Hepatic stellate cell (primary cell): ENCODE measurements at regions not wholly inside any gene's neighbourhood (a gene's known extent, or its start where the extent isn't known, plus 50 kb on each side); places are given as distances from the start of the nearest gene placed in this dataset.
"Not testable (repeated sequence)": the region's sequence is repeated elsewhere in the genome, so short reads cannot be mapped to it uniquely, and the experiment has no call there.

ENCODE experiments used
- DNase-seq: peaks from one replicate; pipeline ENCODE4 v3.0.0; 2011; ENCODE audit warnings: low spot score

DNA sequence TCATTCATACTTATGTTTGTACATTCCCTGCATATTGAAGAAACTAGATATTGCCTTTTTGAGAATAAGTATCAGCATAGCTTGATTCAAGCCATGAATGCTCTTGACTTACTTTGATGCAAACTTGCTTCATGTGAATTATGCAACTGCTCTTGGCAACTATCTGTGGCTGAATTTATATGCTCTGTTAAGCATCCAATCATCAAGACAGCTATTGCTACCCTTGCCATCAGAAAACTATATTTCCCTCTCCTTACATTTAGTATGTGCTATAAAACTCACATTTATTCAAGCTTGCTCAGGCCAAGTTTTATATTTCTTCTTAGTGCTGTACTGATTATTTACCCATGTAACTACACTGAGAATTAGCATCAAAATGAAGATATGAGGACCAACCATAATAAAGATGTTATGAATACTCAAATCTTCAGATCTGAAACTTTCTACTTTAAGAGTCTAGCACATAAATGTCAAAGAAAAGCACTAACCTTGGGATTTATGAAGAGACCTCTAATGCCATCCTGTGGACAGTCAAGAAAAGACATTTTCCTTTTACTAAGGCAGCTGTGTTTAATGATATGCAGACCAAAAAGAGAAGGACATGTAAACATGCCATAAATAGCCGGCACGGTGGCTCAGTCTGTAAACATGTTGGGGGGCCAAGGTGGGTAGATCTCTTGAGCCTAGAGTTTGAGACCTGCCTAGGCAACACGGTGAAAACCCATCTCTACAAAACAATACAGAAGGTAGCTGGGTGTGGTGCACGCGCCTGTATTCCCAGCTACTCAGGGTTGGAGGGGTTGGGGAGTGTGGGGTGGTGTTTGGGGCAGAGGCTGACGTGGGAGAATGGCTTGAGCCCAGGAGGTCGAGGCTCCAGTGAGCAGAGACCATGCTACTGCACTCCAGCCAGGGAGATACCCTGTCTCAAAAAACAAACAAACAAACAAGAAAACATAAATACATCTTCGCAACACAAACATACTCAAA is 267.0 kb upstream of the TYRP1 start:
- DNase-seq: no peak

DNA sequence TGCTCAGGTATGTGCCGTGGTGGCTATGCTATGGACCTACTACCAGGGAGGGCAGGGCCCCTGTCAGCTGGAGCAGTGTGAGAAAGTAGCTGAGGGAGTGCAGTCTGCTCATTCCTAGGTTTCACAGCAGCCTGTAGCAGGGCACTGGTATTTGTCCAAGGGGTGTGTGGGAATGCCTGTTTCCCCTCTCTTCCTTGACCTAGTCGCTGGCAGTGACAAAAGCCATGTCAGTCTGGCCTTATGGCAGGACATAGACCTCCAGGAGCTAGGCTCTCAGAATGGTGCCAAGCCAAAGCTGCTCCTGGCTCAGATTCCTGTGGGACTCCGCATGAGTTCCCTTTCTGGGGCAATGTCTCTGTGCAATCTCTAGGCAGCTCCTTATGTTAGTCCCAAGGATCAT is 253.9 kb upstream of the TYRP1 start:
- no peak for DNase-seq

GRCh38 chr9:12441080-12441479 is 252.1 kb upstream of the TYRP1 start:
- not testable (repeated sequence) for DNase-seq

- DNase-seq: no peak
These were observed 251.7 kb upstream of the TYRP1 start for GRCh38 chr9:12441506-12441905.

DNA sequence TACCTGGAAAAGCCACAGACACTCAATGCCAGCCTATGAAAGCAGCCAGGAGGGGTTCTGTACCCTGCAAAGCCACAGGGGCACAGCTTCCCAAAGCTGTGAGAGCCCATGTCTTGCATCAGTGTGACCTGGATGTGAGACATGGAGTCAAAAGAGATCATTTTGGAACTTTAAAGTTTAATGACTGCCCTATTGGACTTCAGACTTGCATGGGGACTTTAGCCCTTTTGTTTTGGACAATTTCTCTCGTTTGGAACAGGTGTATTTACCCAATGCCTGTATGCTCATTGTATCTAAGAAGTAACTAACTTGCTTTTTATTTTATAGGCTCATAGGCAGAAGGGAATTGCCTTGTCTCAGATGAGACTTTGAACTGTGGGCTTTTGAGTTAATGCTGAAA is 244.9 kb upstream of the TYRP1 start:
- no peak for DNase-seq

DNA sequence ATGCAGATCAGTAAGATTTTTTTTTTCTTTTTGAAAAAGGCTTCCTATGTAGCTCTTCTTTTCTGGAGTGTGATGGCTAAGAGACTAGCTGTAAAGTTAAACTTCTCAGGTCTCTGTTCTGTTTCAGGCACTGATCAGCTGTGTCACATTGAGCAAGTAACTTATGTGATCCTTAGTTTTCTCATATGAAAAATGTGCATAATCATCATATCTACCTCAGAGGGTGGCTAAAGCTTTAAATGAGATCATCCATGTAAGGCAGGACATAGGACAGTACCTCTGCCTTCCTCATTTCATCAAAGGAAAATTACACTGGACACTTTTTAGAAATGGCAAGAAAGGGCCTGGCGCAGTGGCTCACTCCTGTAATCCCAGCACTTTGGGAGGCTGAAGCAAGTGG is 235.9 kb upstream of the TYRP1 start:
- DNase-seq: no peak

GRCh38 chr9:12461763-12462460 is 231.3 kb upstream of the TYRP1 start:
- DNase-seq: no peak

- no peak for DNase-seq
These were observed 230.3 kb upstream of the TYRP1 start for GRCh38 chr9:12462861-12463260.

DNA sequence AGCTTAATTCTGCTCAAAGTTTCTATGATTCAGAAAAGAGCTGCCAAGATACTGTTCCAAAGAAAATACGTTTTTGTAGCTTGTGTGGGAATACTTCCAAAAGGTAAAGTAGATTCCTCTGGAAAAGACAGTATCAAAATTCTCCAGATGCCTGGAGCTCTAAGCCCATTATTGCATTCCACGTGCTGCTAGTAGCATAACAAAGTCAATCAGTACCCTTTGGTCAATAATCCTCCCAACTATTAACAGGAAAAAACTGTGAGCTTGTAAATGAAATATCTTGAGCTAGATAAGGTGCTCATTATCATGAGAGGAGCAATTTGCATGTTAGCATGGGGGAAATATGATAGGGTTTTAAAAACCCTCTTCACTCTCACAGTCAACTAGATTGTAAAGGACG is 229.5 kb upstream of the TYRP1 start:
- DNase-seq: no peak

- no peak for DNase-seq
These were observed 228.8 kb upstream of the TYRP1 start for GRCh38 chr9:12464400-12464799.

GRCh38 chr9:12464910-12465512 is 228.2 kb upstream of the TYRP1 start:
- no peak for DNase-seq

DNA sequence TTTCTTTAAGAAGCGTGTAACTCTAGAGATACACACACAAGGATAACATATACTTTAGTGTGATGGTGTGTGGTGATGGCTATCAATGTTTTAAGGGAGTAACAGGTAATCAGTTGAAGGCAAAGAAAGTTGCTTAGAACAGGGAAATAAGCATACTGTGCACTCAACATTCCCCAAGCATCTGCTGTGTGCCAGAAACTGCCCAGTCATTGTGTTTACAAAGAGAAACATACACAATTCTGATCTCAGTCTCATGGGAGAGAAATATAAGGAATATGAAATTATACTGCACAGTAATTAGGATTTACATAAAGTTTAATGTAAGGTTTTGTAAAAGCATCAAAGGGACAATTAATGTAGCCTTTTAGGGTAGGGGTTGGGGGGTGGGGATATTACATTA is 224.1 kb upstream of the TYRP1 start:
- no peak for DNase-seq

DNA sequence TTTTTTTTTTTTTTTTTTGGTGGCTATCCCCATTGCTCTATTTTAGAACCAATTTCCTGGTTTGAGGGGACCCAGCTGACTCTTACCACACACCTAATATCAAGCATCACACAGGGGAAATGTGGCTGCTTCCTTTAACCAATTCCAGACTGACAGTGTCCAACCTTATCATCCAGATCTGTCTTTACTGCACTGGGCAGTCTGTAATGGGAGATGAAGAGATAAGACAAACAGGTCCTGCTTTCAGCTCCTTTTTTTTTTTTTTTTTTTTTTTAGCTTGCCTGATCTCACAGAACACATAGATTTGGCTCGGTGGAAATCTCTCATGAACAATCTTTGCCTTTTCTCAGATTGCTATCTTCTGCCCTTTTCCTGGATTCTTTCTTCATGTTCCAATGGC is 198.8 kb upstream of the TYRP1 start:
- no peak for DNase-seq

GRCh38 chr9:12497790-12498189 is 195.4 kb upstream of the TYRP1 start:
- DNase-seq: no peak

DNA sequence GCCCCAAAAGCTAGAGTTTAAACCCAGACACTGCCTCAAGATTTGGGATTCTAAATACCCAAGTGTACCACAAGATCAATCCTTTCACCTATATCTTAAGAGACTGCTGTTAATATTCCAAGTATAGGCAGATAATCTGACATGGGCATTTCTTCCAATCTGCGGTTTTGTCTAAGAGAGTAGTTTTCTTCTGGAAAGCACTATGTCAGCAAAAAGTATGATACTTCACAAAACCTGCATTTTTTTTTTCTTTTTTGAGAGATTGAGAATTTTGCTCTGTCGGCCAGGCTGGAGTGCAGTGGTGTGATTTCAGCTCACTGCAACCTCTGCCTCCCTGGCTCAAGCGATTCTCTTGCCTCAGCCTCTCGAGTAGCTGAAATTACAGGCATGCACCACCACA is 190.7 kb upstream of the TYRP1 start:
- no peak for DNase-seq

DNA sequence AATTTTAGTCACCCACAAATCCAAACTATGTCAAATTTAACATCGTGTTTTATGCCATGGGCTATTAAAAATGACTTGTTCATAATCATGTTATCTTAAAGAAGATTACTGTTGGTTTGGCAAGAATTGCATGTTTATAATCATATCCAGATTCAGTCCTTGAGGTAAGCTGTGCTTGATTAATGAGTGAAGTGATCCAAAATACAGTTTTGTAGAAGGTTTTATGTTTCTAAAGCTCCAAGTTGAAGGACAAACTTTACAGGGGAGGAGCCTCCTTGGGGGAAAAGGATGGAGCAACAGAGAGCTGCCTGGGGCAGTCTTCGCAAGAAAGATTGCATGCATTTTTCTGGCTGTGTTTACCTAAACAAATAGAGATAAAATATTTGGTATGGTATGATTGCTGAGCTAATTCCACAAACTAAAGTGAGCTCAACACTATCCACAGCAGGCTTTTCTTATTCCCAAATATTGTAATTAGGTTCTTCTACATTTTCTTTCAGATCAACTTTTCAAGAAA is 189.5 kb upstream of the TYRP1 start:
- no peak for DNase-seq

DNA sequence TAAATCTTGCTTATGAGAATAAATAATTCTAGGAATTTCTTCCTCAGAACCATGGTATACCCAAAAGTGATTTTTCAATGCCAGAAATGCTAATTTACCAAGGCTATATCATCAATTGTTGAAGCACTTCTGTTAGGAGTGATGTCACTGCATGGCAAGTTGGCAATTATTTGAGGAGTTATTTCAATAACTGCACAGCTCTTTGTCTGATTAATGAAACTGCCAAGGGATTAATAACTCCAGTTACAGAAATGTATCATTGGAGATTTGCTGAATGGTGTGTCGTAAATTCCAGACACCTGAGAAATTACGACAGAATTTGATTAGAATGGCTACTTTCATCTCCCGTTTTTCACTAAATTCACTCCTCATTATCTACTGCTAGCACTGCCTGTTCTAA is 182.6 kb upstream of the TYRP1 start:
- DNase-seq: no peak

DNA sequence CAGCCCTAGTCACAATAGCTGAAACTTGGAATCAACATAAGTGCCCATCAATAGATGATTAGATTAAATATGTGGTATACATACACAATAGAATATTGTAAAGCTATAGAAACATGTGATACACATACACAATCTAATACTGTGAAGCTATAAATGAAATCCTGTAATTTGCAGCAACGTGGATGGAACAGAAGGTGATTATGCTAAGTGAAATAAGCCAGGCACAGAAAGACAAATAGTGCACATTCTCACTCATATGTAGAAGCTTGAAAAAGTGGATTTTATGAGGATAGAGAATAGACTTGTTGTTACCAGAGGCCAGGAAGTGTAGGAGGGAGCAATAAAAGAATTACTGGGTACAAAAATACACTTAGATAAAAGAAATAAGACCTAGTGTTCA is 181.5 kb upstream of the TYRP1 start:
- DNase-seq: no peak

DNA sequence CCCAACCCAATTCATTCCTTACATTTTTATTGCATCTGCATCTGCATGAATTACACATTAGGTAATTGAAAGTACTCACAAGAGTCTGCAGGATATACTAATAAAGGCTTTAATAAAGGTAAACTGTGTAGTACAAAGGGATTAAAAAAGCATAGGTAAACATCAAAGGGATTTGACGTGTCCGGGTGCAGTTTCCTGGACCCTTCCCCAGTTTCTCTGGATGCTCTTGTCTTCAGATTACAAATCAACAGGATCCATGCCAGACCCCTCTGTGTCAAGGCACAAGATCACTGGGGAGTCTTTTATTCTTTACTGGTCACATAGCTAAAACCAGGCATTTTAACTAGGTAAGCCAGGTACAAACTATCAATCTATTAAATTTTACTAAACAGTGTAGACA is 177.2 kb upstream of the TYRP1 start:
- DNase-seq: no peak

DNA sequence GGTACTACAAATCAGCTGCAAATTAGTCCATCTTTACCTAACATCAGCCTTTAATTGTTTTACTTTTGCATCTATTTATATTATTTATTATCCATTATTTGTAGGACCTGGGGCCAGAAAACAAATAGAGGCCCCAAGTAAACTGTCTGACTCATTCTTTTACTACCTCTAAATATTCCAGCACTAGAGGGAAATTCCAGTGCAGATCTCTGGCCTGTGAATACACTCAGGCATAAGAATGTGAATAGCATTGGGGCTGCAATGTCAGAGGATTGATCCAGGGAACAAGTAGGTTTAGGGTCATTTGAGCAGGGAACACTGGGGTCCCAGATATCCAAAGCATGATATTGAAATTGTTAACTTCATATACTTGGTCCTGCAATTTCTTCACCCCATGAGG is 176.6 kb upstream of the TYRP1 start:
- DNase-seq: no peak

- no peak for DNase-seq
These were observed 154.2 kb upstream of the TYRP1 start for GRCh38 chr9:12538842-12539579.

- no peak for DNase-seq
These were observed 153.6 kb upstream of the TYRP1 start for GRCh38 chr9:12539580-12539975.
